Caki2 (cell line): ENCODE measurements at regions not wholly inside any gene's neighbourhood (a gene's known extent, or its start where the extent isn't known, plus 50 kb on each side); places are given as distances from the start of the nearest gene placed in this dataset.
"Not testable (repeated sequence)": the region's sequence is repeated elsewhere in the genome, so short reads cannot be mapped to it uniquely, and the experiment has no call there.

Experiments used
- DNase-seq: peaks from one replicate; pipeline ENCODE4 v3.0.0-alpha.2; 2015; ENCODE audit warnings: low read depth
- in situ Hi-C: cut with HindIII; loops from 2 replicates; pipeline ENCODE4 v1.10.0; 2016; ENCODE audit warnings: low sequenced_read_pairs, low pct_unique_long_range_greater_than_20kb, mixed read lengths

DNA sequence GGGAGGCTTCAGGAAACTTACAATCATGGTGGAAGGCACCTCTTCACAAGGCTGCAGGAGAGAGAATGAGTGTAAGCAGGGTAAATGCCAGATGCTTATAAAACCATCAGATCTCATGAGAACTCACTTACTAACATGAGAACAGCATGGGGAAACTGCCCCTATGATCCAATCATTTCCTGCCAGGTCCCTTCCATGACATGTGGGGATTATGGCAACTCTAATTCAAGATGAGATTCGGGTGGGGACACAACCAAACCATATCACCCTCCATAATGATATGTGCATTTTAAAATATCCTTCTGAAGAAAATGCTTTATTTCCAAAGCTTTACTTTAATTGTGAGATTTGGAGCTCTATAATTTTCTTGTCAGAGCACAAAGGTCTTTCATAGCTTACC is 154.1 kb upstream of the CENPW start:
- in situ Hi-C loops, result no loop called here
- DNase-seq, result no peak

GRCh38 chr6:126188279-126188909 is 151.5 kb upstream of the CENPW start:
- in situ Hi-C loops, result no loop called here
- DNase-seq, result peak; percentile 9

DNA sequence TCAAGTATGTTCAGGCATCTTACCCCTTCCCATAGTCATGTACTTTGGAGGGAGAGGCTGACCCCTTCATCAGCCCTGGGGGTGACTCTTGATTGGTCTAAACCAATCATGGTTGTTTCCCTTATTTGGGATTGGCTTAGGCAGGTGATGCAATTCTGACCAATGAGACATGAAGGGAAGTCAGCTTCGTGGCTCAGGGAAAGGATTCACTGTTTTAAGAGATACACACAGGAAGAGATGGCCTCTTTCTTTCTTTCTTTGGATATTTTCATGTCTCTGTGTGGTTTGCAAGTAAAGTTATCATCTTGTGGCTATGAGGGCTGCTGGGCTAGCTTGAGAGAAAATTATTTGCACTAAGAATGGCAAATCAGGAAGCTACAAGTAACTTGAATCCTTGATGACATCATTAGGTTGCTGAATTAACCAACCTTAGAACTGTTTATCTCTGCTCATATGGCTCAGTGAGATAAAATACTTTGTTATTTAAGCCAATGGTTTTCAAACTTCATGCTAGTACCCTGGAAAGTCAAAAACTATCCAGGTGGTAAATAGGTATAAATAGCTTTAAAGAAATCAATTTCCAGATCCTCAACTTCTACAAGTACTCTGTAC is 144.2 kb upstream of the CENPW start:
- in situ Hi-C loops, result no loop called here
- peak; percentile 18 for DNase-seq

DNA sequence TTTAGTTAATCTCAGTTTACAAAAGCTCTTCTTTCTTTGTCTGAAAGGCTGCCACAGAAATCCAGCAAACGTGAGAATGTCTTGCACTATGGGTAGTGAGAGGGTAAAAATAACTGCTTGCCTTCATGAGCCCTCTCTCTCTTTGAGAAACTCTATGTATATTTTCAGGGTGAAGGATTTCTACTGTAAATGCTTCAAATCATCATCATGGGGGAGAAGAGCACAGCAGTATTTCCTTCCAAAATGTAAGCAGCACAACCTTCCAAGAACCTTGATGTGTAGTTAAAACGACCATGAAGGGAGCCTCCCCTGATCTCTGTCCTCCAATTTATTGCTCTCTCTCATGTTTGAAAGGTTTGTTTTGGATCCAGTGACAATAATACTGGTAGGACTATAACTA is 141.3 kb upstream of the CENPW start:
- in situ Hi-C loops, result no loop called here
- DNase-seq, result no peak

GRCh38 chr6:126199466-126199865 is 140.4 kb upstream of the CENPW start:
- in situ Hi-C loops, result no loop called here
- DNase-seq, result no peak

- in situ Hi-C loops, result no loop called here
- DNase-seq, result no peak
Observed at GRCh38 chr6:126202707-126203106, 137.2 kb upstream of the CENPW start.

GRCh38 chr6:126204126-126204525 is 135.8 kb upstream of the CENPW start:
- no peak for DNase-seq
- in situ Hi-C loops, result no loop called here

- no peak for DNase-seq
- in situ Hi-C loops, result no loop called here
Observed at GRCh38 chr6:126204598-126204997, 135.3 kb upstream of the CENPW start.

DNA sequence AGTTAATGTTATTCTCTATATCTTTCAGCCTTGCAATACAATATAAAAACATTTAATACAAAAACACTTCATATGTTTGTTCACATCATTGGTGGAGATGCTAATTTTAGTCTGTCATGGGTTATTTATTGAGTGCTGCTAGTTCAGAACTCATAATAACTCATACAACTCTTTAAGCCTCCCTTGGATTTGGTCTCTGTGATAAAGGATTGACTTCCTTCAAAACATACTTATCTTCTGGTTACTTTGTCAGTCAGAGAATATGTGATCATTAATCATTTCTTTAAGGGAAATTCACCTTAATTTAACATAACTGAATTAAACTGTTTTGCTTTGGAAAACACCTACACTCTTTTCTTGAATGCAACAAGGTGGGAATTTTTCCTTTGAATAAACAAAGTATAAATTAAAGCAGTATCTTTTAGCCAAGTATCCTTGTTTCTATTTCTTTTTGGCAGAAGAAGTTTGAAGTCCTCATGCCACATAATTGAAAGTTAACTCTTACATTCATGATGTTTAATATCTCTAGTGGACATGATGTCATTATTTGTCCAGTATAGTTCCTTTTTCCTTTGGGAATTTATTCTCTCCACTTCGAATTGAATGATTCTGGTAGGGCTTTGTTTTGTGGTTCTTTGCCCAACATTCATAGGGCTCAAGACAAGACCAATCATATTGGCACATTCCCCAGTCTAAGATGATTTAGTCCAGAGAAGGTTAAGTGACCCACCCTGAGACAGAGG is 133.2 kb upstream of the CENPW start:
- DNase-seq, result no peak
- in situ Hi-C loops, result no loop called here

DNA sequence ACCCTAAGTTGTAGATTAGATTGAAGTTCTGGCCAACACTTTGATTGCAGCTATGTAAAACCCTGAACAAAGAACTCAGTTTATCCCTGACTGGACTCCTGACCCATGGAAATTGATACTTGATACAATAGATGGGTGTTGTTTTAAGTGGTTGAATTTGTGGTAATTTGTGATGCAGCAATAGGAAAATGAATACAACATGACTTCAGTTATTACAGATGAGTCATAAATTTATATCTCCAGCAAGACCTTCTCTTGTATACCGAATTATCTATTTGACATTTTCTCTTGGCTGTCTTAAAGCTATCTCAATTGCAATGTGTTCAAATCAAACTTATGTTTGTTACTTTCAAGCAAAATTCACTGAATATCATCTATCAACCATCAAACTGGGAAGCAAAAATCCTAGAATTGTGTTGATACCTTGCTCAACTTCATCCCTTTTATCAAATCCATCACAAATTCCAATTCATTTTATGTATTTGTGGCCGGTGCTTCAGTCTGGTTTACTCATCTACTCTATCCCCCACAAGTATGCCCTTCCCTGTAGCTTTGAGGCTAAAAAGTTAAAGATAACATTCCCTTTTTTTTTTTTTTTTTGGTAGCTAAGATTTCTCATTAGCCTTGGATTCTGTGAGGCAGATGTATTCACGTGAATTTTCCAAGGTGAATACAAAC is 129.4 kb upstream of the CENPW start:
- in situ Hi-C loops, result no loop called here
- no peak for DNase-seq

DNA sequence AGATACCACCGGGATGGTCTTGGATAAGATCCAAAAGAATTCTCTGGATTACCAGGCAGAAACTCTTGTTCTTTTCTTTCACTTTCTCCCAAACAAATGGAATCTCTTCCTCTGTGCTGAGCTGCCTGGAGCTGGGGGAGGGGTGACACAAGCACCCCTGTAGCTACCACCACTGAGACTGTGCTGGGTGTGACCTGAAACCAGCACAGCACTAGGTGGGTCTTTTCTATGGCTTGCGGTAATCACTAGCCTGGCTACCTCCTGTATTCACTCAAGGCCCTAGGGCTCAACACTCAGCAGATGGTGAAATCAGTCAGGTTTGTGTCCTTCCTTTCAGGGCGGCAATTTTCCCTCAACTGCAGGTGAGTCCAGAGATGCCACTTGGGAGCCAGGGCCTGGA is 122.4 kb upstream of the CENPW start:
- no peak for DNase-seq
- in situ Hi-C loops, result no loop called here

DNA sequence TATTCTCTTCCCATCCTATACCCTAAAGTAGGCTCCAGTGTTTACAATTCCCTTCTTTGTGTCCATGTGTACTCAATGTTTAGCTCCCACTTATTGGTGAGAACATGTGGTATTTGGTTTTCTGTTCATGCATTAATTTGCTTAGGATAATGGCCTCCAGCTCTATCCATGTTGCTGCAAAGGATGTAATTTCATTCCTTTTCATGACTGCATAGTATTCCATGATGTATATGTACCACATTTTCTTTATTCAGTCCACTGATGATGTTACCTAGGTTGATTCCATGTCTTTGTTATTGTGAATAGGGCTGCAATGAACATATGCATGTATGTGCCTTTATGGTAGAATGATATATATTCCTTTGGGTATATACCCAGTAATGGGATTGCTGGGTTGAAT is 119.0 kb upstream of the CENPW start:
- in situ Hi-C loops, DNase-seq: not testable (repeated sequence)

GRCh38 chr6:126227833-126228702 is 111.8 kb upstream of the CENPW start:
- peak; percentile 67 for DNase-seq

DNA sequence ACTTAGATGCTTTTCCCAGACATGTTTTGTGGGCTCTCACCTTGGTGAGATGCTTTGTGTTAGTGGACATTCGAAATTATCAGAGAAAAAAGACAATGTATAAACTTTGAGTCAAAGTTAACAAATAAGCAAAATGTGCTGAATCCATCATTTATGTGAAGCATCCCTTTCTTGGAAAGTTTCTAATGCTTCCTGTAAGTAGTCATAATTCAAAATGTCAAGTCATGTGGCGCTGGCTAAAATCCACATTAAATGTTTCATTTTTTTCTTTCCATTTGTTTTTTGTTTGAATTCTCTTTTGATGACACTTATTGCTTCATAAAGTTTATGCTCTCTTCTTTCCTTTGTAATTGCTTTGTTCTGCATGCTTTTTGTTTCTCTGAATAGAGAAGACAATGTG is 107.2 kb upstream of the CENPW start:
- in situ Hi-C loops, result no loop called here
- no peak for DNase-seq

More at GRCh38 chr6:126227833-126228702, 111.8 kb upstream of the CENPW start:
- in situ Hi-C loops, result no loop called here

- in situ Hi-C loops, result no loop called here
- no peak for DNase-seq
Observed at GRCh38 chr6:126233192-126233591, 106.7 kb upstream of the CENPW start.

GRCh38 chr6:126235363-126235762 is 104.6 kb upstream of the CENPW start:
- in situ Hi-C loops, result no loop called here
- no peak for DNase-seq

DNA sequence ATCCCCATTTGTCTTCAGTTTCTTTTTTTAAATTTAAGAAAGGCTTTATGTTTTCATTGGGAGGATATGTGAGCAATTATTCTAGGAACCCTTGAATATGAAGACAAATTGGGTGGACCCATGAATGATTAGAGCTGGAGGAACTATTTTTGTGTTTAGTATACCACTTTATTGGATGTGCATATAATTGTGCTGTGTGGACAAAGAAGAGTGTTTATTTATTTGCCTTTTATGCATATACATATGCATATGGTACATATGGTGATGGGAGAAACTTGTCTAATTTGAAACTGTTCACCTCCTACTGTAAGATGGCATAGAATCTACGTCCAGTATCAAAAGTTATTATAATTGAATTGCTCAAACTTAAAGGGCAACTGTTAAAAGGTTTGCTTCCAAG is 94.8 kb upstream of the CENPW start:
- in situ Hi-C loops, result no loop called here
- DNase-seq, result no peak

DNA sequence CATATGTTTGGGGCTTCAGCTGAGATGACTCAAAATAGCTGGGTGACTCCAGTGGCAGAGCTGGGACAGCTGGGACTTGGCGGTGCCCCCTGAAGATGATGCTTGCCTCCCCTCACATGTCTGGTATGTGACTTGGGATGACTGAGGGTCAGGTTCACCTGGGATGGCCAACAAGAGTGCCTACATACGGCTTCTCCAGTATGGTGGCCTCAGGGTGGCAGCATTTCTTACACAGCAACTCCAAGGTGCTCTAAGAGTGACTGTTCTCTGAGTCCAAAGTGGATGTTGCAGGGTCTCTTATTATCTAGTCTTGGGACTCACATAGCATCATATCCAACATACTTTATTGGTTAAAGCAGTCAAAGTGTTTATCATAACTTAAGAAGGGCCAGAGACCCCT is 87.8 kb upstream of the CENPW start:
- no peak for DNase-seq
- in situ Hi-C loops, result no loop called here
